ENCODE measurements at regions not wholly inside any gene's neighbourhood (a gene's known extent, or its start where the extent isn't known, plus 50 kb on each side); places are given as distances from the start of the nearest gene placed in this dataset.

DNA sequence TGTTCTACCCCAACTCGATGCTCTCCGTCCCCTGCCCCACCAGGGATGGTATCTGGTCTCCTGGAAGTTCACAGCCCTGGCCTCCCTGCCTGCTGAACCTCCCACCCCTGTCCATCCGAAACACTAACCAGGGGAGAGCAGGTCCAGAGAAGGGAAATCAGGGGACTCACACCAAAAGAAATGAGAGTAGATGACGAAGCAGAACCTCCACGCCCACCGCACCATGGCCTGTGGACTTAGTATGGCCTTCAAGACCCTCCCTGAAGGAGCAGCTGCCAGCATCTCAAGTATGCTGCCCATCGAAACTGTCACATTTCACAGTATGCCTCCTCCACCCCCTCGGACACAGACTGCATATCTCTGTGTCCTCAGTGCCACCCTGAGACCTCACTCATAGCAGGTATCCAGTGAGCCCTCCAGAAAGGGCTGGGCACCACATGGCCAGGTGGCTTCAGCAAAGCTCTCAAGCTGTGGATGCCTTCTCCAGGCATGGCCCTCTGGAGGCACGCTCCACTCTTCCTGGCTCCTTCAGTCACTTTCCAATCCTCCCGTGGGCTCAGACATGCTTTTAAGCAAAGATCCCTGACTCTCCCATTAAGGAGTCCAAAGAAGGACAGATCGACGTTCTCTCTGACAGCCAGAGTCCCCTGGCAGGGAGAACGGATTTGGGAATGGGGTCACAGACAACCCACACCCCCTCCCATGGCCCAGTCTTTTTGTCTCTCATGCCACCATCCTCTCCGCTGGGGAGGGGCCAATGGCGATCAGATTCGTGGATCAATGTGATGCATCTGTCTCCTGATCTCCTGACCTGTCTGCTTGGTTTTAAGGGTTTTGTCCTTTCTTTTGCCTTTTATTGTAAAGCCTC is 158.4 kb downstream of the ANKRD60 start:
- no peak for DNase-seq

DNA sequence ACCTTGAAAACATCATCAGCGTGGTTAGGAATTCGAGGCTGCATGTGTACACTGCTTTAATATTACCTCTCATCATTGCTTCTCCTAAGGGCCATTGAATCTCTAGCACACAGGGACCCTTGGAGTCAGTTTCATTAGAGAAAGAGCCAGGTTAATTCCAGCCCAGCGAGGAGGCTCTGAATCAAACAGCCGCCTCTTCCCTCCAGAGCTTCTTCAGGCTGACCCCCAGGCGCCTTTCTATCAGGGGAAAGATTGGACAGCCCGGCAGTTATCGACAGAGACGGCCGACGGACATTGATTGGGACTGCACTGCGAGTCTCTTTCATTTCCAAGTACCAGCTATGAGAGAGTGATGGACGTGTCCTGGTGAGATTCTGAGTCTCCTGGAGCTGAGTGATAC is 159.2 kb downstream of the ANKRD60 start:
- no peak for DNase-seq

DNA sequence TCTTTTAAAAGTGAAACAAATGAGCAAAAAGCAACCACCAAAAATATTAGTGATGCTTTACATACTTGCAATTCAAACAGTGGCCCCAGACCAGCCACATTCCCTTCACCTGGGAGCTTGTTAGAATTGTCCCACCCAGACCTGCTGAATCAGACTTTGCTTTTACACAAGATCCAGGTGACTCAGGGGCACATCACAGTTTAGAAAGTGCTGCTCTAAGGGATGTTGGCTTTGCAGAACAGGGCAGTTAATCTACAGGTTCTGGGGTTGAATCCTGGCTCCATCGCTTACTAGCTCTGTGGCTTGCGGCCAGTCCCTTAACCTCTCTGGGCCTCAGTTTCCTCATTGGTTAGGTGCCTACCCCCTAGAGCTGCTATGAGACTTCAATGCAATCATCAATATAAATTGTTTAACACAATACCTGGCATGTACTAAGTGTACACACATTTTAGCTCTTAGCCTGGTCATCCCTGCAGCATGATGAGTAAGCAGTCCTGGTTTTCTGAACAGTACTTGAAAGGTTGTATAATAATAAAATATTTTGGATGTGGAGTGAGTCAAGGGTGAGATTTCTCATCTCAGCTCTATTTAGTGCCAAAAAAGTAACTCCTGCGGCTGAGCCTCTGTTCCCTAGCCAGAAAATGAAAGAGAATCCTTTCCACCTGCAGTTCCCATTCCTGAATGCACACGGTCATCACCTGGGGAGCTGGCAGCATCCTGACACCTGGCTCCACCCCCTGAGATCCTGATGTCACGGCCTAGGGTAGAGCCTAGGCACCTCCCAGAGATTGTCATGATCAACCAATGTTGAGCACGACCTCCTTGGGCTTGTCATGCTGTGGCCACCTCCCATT is 162.7 kb downstream of the ANKRD60 start:
- no peak for DNase-seq

DNA sequence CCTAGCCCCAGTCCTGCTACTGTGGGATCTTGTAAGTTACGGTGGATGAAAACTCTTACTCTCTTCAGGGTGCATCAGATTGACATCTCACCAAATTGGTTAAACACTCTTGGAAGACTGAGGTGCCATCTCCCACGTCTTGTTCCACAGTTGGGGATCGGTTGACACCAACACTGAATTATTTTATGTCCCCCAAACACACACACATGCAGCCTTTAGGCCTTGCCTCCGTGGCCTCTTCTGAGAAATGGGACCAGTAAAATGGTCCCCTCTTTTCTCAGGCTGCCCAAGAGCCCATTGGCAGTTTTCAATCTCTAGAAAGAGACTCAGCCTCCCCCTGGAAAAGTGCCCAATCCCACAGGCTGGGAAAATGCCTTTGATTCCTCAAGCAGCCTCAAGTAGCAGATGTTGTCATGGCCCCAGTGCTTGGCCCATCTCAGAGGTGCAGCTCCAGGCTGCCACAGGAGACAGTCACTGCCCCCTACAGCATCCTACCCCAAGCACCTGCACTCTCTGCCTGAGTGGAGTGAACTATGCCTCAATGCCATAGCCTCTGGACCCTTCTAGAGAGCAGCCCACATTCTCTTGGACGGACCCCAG is 163.9 kb downstream of the ANKRD60 start:
- DNase-seq: no peak

DNA sequence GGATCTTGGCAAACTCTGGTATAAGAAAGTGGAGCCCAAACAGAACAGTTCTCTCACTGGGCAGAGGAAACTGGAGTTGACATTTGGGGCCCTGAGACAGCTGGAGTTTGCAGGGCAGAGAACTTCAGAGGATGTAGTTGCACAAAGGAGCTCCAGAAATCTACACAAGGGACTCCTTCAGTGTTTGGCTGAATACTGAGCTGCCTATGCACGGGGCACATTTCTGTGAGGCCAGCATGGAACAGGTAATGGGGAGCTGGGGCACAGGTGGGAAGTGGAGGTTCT is 169.3 kb downstream of the ANKRD60 start:
- no peak for DNase-seq

DNA sequence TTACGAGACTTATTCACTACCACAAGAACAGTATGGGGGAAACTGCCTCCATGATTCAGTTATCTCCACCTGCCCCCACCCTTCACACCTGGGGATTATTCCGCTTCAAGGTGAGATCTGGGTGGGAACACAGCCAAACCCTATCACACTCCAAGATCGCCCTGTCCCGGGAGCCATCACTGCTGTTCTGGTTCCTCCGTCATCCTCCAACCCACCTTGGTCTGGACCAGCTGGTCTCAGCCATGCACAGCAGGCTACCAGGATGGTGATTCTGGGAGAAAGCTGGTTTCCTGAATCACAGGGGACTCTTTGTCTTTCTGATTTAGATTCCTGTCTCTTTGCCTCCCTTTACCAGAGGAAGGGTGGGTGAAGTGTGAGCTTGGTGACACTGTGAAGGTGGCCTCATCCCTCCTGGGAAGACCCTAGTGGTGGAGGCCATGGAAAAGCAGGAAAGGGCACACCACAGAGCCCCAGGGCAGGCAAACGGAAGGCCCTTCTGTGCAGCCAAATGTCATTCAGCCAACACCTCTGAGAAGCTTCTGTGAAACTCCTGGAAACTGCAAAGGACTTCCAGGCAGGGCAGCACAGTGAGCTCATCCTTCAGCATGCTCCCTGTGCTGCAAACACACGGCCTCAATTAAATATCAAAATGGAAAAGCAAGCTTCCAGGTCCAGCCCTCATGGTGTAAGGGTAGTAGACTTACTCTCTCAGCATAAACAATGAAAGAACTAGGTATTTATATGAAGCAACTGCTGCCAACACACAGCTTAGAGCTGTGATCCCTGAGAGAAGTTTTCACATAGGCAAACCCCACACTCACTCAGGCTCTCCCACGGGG is 169.8 kb downstream of the ANKRD60 start:
- no peak for DNase-seq

DNA sequence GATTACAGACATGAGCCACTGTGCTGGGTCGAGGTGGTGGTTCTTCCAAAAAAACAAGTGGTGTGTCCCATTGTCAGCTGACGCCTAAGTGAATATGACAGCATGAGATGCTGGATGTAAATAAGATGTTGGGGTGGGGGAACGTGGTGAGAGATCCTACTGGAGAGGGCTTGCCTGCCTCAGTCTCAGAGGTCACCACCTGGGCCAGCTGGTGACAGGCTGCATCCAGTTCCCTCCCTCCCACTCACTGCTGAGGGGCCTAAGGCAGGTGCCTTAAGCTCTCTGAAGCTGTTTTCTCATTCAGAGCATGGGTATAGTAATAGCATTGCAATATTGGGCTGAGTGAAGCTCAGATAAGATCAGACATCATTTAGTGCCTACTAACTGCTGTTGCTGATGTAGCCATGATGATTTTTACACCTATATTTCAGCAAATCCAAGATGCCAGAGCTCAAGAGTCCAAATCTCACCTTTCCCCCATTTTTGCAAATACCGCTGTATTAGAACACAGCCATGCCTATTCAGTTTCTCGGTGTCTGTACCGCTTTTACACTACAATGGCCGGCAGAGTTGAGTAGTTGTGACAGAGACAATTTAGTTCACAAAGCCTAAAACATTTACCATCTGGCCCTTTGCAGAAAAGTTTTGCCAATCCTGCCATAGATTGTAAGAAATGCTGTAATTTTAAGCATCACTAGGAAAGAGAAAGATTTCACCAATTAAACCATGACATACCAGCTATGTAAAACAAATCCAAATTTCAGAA is 171.3 kb downstream of the ANKRD60 start:
- no peak for DNase-seq

DNA sequence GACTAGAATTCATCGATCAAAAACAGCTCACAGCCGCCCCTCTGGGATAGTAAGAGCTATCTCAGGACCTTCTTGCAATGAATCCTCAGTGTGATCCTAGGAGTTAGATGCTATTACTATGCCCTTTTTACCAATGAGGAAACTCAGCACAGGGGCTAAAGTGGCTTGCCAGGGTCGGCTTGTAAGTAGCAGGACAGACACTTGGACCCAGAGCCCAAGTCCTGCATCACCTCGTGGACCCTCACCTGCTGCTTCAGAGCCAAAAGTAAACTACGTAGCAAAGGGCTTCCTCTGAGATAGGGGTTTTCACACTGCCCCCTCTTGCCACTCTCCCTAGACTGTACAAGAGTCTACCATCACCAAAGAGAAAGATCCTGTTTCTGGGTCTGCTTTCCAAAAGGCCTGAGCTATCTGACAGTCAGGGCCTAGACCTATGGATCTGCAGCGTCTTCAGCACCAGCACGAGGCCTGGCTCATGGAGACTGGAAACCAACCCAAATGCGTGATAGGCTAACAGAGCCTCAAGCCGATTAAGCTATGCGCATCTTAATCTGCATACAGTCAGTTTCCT is 172.3 kb downstream of the ANKRD60 start:
- DNase-seq: no peak

DNA sequence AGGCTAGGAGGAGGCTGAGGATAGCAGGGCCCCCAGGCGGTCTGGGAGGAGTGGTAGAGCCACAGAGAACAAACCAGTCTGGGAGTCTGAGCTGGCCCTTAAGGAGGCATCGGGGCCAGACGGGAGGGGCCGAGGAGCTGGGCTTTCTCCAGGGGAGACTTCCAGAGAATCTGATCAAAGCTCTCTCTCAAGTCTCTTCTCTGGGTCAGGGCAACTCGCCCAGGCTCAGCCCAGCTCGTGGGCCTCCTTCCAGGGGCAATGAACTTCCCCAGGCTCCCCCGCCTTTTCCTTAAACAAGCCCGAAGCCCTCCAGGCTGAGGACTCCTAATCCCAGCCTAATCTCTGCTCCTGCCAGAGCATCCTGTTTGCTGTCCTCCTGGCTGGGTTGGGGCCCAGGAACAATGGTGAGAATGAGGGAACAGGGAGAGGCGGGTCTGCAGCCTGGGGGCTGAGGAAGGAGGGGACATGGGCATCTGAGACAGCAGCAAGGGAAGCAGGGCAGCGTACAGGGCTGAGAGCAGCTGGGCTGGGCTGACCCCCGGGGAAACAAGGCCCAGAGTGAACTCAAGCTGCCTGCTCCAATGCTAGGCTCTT is 173.6 kb downstream of the ANKRD60 start:
- DNase-seq: peak in 38 of 56 donors; percentile 6 to 76 (median 33)

DNA sequence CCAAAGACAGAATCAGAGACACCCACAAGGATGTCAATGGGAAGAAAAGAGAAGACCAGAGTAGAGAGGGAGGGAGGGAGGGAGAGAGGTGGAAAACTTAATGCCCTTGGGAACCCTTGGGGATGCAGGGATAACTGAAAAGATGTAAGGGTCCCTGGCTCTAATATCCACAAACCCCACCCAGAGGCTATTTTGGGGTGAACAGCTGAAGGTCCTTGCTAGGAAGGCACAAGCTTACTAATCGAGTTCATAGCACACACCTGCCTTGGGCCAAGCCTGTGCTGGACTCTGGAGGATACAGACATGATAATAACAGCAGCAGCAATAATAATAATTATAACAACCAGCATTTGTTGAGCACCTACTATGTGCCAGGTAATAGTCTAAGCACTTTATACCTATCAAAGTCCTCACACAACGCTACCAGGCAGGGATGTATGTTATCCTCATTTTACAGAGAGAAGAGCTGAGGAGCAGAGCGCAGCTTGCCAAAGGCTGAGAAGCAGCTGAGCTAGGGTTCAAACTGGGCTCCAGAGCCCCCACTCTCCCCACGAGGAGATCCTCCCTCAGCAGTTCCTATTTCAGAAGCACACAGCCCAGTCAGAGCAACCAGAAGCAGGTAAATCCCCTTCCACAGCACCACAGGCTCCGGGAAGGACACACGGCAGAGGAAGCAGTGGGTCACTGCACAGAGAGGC is 174.2 kb downstream of the ANKRD60 start:
- no peak for DNase-seq

DNA sequence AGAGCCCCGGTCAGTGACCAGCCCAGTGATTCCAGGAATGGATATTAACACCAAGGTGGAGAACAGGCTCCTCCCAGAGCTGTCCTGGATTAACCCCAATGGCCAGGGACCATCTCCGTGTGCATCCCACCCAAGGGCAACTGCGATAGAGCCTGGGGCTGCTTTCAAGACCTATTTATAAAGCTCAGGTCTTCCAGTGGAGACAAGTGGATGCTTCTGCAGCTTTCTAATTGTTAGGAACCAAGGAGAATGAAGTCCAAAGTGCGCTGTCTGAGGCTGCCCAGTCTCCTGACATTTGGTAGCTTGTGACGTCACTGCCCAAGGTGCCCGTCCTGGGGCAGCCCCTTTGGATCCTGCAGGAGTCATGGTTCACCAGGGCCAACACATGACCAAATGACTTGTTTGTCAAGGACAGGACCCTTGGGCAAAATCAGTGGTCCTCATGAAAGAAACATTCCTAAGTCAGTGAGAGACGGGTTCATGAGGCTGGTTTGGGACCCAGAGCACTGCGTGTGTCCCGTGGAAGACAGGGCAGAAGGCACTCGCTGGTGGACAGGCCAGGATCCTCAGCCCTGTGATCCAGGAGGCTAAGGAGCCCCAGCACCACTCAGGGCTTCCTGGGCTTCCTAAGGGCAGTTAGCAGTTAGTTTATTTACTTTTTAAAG is 174.9 kb downstream of the ANKRD60 start:
- no peak for DNase-seq

DNA sequence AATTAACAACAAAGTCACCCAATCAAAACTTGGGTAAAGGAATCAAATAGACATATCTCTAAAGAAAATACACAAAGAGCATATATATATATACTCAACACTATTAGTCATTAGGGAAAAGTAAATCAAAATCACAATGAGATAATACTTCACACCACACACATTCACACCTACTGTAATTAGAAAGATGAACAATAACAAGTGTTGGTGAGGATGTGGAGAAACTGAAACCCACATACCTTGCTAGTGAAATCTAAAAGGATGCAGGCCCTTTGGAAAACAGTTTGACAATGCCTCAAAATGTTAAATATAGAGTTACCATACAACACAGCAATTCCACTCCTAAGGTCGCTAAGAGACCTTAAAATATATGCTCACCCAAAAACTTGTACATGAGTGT is 177.1 kb downstream of the ANKRD60 start:
- DNase-seq: no peak

DNA sequence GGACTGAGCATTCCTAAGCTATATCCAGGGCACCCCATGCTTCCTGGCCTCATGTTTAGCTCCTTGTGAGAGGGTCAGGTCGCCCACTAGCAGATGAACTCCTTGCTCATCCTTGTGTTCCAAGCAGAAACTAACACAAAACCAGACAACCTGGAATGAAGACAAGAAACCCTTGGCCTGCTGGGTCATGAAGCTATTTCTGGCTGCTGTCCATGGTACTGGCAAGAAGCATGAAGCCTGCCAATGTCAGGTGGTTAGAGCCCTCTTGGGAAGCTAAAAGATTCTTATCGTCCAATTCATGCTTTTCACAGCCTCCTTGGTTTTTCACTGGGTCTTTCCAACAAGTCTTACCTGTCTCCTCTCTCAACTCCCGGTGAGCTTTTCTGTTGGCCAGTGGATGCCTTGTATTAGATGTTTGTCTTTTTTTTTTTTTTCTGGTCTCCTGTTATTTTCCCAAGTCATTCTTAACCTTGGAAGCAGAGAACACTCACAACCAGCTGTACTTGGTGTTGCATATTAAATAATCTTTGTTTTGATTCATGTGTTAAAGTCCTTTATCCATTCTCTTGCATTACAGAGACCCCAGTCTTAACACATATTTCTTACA is 180.3 kb downstream of the ANKRD60 start:
- no peak for DNase-seq

DNA sequence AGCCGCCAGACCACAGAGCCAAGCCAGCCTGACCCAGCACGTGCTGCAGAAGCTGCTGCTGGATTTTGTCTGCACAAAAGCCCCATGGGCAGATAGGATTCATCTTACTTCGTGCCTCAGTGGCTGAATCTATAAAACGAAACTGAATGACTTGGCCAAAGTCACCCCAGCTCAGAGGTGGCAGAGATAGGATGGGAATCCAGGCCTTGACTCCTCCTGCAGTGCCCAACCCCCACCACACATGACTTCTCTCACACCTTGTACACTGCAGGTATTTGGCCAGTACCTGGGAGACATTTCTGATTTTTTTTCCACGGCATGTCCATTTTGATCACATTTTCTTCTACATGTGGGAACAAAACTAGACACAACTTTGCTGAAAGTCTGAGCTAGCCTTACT is 182.1 kb downstream of the ANKRD60 start:
- no peak for DNase-seq

DNA sequence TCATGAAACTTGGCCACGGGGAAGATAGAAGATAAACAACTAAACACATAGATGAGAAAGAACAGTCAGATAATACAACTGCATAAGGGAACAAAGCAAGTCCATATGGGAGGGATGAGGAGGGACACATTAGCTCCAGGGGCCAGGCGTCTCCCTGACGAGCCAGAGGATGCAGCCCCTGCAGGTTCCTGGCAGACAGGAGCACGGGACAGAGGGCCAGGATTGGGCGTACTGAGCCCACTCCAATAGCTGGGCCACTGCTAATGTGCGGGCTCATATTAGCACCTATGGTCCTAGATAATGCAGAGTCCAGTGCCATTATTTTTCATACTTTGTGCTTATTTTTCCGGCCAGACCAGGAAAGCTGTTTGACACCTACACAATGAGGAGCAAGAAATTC is 182.9 kb downstream of the ANKRD60 start:
- DNase-seq: no peak

DNA sequence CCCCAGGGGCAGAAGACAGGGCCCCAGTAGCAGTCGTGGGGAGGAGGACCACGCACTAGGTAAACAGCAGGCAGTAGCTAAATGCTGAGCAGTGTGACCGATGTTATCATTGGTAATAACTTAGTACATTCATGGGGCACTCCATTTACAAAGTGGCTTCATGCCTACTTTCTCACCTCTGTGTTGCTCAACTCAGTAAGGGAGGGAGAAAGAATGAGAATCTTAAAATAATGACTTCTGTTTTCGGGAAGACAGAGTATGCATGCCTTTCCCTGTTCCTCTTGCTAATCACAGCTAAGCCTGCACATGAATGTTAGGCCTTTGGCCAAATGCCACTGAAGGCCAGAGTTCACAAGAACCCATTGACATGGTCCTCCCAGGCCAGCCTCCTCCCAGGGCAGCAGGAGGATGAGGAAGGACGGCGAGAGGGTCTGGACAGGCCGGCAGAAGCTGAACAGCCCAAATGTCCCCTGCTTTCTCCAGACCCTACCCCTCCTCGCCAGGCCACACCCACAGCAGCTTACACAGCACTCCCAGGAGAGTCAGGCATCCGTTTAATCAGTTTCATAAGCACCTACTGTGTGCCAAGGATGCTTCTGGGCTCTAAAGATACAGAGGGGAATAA is 183.4 kb downstream of the ANKRD60 start:
- DNase-seq: no peak

DNA sequence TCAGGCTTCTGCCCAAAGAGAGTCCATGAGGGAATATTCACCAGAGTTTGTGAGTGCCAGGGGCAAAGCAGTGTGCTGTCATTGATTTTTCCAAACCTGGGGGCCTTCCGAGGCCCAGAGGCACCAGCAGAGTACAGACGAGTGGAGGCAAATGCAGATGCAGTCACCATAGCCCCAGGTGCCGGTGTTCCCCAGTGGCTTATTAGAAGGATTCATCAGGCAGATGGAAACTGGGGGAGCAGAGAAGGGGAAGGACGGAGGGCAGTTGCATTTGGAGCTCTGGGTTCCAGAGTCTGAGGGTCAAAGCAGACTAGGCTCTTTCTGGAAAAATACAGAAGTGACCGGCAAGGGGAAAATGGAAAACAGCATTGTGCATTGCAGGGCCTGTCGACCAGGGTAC is 184.2 kb downstream of the ANKRD60 start:
- no peak for DNase-seq
